Loucy (cell line): ENCODE measurements at regions not wholly inside any gene's neighbourhood (a gene's known extent, or its start where the extent isn't known, plus 50 kb on each side); places are given as distances from the start of the nearest gene placed in this dataset.

Experiments used
- H2AFZ ChIP-seq: fragments of 200-600 bp; sonication (generic); 2 replicates; pipeline ENCODE4 v1.6.0; 2016; ENCODE audit warnings: antibody characterized with exemption, mild to moderate bottlenecking, low read length, moderate library complexity
- H3F3A ChIP-seq: fragments of 200-600 bp; 2 replicates; pipeline ENCODE4 v1.6.0; 2016; ENCODE audit warnings: antibody characterized with exemption, low read depth, mild to moderate bottlenecking
- H3K27me3 ChIP-seq: fragments of 200-600 bp; sonication (generic); 2 replicates; pipeline ENCODE4 v1.6.1; 2014; ENCODE audit warnings: low read length, mild to moderate bottlenecking; ENCODE audit not compliant: insufficient read depth, poor library complexity, severe bottlenecking
- H3K36me3 ChIP-seq: fragments of 200-600 bp; sonication (generic); 2 replicates; pipeline ENCODE4 v1.6.1; 2016; ENCODE audit warnings: low read length; ENCODE audit not compliant: insufficient read depth
- H3K4me1 ChIP-seq: fragments of 200-600 bp; sonication (generic); 2 replicates; pipeline ENCODE4 v1.5.1; 2014; ENCODE audit warnings: low read length, mild to moderate bottlenecking; ENCODE audit not compliant: insufficient read depth, poor library complexity, severe bottlenecking
- H3K4me2 ChIP-seq: fragments of 200-600 bp; sonication (generic); 2 replicates; pipeline ENCODE4 v1.6.0; 2014; ENCODE audit warnings: antibody characterized with exemption, low read length, low read depth, mild to moderate bottlenecking; ENCODE audit not compliant: poor library complexity, severe bottlenecking
- H3K4me3 ChIP-seq: fragments of 200-600 bp; sonication (generic); 2 replicates; pipeline ENCODE4 v1.5.1; 2014; ENCODE audit warnings: low read length, mild to moderate bottlenecking, mixed read lengths; ENCODE audit not compliant: poor library complexity, severe bottlenecking
- H3K79me2 ChIP-seq: fragments of 200-600 bp; sonication (generic); 2 replicates; pipeline ENCODE4 v1.6.1; 2014; ENCODE audit warnings: low read length; ENCODE audit not compliant: insufficient read depth
- H3K9ac ChIP-seq: fragments of 200-600 bp; sonication (generic); 2 replicates; pipeline ENCODE4 v1.6.0; 2014; ENCODE audit warnings: mild to moderate bottlenecking, low read depth, low read length, moderate library complexity; ENCODE audit not compliant: poor library complexity, severe bottlenecking
- H3K9me2 ChIP-seq: fragments of 200-600 bp; sonication (generic); replicated peaks from 2 replicates; pipeline ENCODE4 v1.6.1; 2016; ENCODE audit warnings: low read depth, low read length, mixed read lengths
- H3K9me3 ChIP-seq: fragments of 200-600 bp; sonication (generic); 2 replicates; pipeline ENCODE4 v1.6.1; 2014; ENCODE audit warnings: mild to moderate bottlenecking, antibody characterized with exemption, low read length, low read depth; ENCODE audit not compliant: insufficient read depth
- H4K20me1 ChIP-seq: fragments of 200-600 bp; sonication (generic); 2 replicates; pipeline ENCODE4 v1.6.0; 2014; ENCODE audit warnings: antibody characterized with exemption, low read length, mild to moderate bottlenecking; ENCODE audit not compliant: insufficient read depth, poor library complexity, severe bottlenecking
- EZH2phosphoT487 ChIP-seq: fragments of 200-600 bp; IDR thresholded peaks from 2 replicates; pipeline ENCODE4 v1.6.1; 2018; ENCODE audit warnings: antibody characterized with exemption, mild to moderate bottlenecking, moderate library complexity, borderline replicate concordance
- TF ChIP-seq, protein P1 (sequence below): fragments of 200-600 bp; sonication (generic); conservative IDR thresholded peaks from 2 replicates; pipeline ENCODE4 v1.5.1; 2014; ENCODE audit warnings: mild to moderate bottlenecking, antibody characterized with exemption, low read length

DNA sequence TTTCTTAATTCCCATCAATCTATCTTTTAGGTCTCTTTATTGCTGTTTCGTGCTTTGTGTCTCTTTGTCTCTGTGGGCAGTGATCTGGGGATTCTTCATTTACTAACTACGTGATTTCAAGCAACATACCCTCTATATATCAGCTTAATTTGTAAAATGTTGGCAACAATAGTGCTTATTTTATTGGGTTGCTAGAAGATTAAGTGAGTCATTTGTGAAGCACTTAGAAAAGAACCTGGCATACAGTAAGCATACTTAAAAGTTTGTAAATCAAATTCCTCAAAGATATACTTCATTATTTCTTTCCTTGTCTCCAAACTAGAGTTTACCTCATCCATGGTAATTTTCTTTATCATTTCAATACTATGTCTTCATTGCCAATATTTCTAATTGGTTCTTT lies 669.7 kb downstream of the MAT2B start:
- Histone ChIP-seq H4K20me1 (no peaks in the 10 kb centered on the region), H3K9me2 (no peaks in the 10 kb centered on the region), H3K4me2 (no peak overlapping the region), H3K4me3 (no peak overlapping the region), H3K27me3 (no peaks in the 10 kb centered on the region), H3K79me2 (no peaks in the 10 kb centered on the region), H3F3A (no peaks in the 10 kb centered on the region), H3K4me1 (no peaks in the 10 kb centered on the region), H3K36me3 (no peaks in the 10 kb centered on the region), H3K9ac (no peak overlapping the region), H2AFZ (no peak overlapping the region), H3K9me3 (no peaks in the 10 kb centered on the region)
- no peak for TF ChIP-seq EZH2phosphoT487
- TF ChIP-seq, protein P1, sequence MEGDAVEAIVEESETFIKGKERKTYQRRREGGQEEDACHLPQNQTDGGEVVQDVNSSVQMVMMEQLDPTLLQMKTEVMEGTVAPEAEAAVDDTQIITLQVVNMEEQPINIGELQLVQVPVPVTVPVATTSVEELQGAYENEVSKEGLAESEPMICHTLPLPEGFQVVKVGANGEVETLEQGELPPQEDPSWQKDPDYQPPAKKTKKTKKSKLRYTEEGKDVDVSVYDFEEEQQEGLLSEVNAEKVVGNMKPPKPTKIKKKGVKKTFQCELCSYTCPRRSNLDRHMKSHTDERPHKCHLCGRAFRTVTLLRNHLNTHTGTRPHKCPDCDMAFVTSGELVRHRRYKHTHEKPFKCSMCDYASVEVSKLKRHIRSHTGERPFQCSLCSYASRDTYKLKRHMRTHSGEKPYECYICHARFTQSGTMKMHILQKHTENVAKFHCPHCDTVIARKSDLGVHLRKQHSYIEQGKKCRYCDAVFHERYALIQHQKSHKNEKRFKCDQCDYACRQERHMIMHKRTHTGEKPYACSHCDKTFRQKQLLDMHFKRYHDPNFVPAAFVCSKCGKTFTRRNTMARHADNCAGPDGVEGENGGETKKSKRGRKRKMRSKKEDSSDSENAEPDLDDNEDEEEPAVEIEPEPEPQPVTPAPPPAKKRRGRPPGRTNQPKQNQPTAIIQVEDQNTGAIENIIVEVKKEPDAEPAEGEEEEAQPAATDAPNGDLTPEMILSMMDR = no peak

GRCh38 chr5:164179406-164179805 lies 674.0 kb downstream of the MAT2B start:
- no peak overlapping the region for H2AFZ ChIP-seq
- H3K9me3 ChIP-seq = no peaks in the 10 kb centered on the region
- no peaks in the 10 kb centered on the region for H3K79me2 ChIP-seq
- H3K27me3 ChIP-seq = no peaks in the 10 kb centered on the region
- no peaks in the 10 kb centered on the region for H3F3A ChIP-seq
- TF ChIP-seq, protein P1 = no peak
- no peak for TF ChIP-seq EZH2phosphoT487
- H4K20me1 ChIP-seq = no peaks in the 10 kb centered on the region
- no peak overlapping the region for H3K9ac ChIP-seq
- no peaks in the 10 kb centered on the region for H3K4me1 ChIP-seq
- H3K36me3 ChIP-seq = no peaks in the 10 kb centered on the region
- H3K4me3 ChIP-seq = no peak overlapping the region
- no peaks in the 10 kb centered on the region for H3K9me2 ChIP-seq
- H3K4me2 ChIP-seq = no peak overlapping the region

DNA sequence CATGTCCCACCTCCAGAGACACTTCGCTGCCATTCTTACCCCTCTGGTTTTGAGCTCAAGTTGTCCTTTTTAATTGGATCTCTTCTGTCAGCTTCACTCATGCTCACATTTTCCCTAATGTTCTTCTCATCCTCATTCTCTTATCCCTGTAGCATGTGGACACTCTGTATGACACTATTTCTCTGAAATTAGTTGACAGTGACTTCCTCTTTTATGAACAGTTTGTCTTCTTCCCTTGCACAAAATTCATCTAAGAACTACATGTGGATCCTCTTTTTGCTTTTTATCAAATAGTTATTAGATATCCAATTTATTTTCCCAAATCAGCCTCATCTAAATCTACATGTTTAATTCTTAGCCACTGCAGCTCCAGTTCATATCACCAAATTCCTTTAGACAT lies 676.2 kb downstream of the MAT2B start:
- TF ChIP-seq EZH2phosphoT487 = no peak
- TF ChIP-seq, protein P1 = no peak
- no peak overlapping the region for H2AFZ ChIP-seq
- H3K9me3 ChIP-seq = no peaks in the 10 kb centered on the region
- H4K20me1 ChIP-seq = no peaks in the 10 kb centered on the region
- no peaks in the 10 kb centered on the region for H3K36me3 ChIP-seq
- H3K4me1 ChIP-seq = no peaks in the 10 kb centered on the region
- H3K9me2 ChIP-seq = no peaks in the 10 kb centered on the region
- H3K27me3 ChIP-seq = no peaks in the 10 kb centered on the region
- H3K4me3 ChIP-seq = no peak overlapping the region
- H3F3A ChIP-seq = no peaks in the 10 kb centered on the region
- no peak overlapping the region for H3K9ac ChIP-seq
- H3K79me2 ChIP-seq = no peaks in the 10 kb centered on the region
- no peak overlapping the region for H3K4me2 ChIP-seq
